H54 (cell line): ENCODE measurements at regions not wholly inside any gene's neighbourhood (a gene's known extent, or its start where the extent isn't known, plus 50 kb on each side); places are given as distances from the start of the nearest gene placed in this dataset.
"Not testable (repeated sequence)": the region's sequence is repeated elsewhere in the genome, so short reads cannot be mapped to it uniquely, and the experiment has no call there.

Source experiments
- DNase-seq: peaks from one replicate; pipeline ENCODE4 v3.0.0; 2011; ENCODE audit warnings: low spot score, mixed read lengths; ENCODE audit not compliant: insufficient read length
- FAIRE-seq: peaks from 3 replicates; lab custom pipeline; 2011; peaks lifted over from hg19 to GRCh38; lab: Jason Lieb, UNC
- POLR2A ChIP-seq: IDR thresholded peaks from 2 replicates; pipeline ENCODE4 v1.6.1; 2011; ENCODE audit warnings: low read depth, mild to moderate bottlenecking, low read length

- no peak for DNase-seq
- FAIRE-seq: no peak
- no peak for TF ChIP-seq POLR2A
These were observed 55.6 kb downstream of the SOWAHC start for GRCh38 chr2:109669731-109670130.

- no peak for TF ChIP-seq POLR2A
- FAIRE-seq (no peak), DNase-seq (no peak)
These were observed 56.6 kb downstream of the SOWAHC start for GRCh38 chr2:109670556-109671411.

GRCh38 chr2:109674894-109675534, 60.9 kb downstream of the SOWAHC start:
- no peak for DNase-seq
- no peak for TF ChIP-seq POLR2A
- no peak for FAIRE-seq

GRCh38 chr2:109675666-109676345, 61.6 kb downstream of the SOWAHC start:
- FAIRE-seq (no peak), DNase-seq (no peak)
- TF ChIP-seq POLR2A: no peak

- TF ChIP-seq POLR2A: no peak
- DNase-seq: no peak
- no peak for FAIRE-seq
These were observed 62.3 kb downstream of the SOWAHC start for GRCh38 chr2:109676346-109676902.

GRCh38 chr2:109677121-109677731, 63.1 kb downstream of the SOWAHC start:
- not testable (repeated sequence) for FAIRE-seq, DNase-seq

- FAIRE-seq (no peak), DNase-seq (no peak)
- no peak for TF ChIP-seq POLR2A
These were observed 63.8 kb downstream of the SOWAHC start for GRCh38 chr2:109677835-109678580.

- DNase-seq, FAIRE-seq: not testable (repeated sequence)
These were observed 64.6 kb downstream of the SOWAHC start for GRCh38 chr2:109678724-109679201.

- FAIRE-seq: no peak
- DNase-seq: no peak
- TF ChIP-seq POLR2A: no peak
These were observed 65.1 kb downstream of the SOWAHC start for GRCh38 chr2:109679225-109679624.

- FAIRE-seq (no peak), DNase-seq (no peak)
- no peak for TF ChIP-seq POLR2A
These were observed 65.5 kb downstream of the SOWAHC start for GRCh38 chr2:109679626-109680025.

GRCh38 chr2:109680523-109681297, 66.5 kb downstream of the SOWAHC start:
- DNase-seq (no peak), FAIRE-seq (no peak)
- TF ChIP-seq POLR2A: no peak
